ENCODE measurements at regions not wholly inside any gene's neighbourhood (a gene's known extent, or its start where the extent isn't known, plus 50 kb on each side); places are given as distances from the start of the nearest gene placed in this dataset.

DNA sequence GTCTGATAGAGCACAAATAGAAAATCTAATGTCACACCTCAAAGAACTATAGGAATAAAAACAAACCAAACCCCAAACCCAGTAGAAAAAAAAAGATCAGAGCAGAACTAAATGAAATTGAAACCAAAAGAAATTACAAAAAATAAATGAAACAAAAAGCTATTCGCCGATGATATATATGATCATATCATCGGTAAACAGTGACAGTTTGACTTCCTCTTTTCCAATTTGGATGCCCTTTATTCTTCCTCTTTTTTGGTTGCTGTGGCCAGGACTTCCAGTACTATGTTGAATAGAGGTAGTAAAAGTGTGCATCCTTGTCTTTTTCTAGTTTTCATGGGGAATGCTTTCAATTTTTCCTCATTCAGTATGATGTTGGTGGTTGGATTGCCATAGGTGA lies 215.3 kb upstream of the AR start:
- TF ChIP-seq, protein P1, sequence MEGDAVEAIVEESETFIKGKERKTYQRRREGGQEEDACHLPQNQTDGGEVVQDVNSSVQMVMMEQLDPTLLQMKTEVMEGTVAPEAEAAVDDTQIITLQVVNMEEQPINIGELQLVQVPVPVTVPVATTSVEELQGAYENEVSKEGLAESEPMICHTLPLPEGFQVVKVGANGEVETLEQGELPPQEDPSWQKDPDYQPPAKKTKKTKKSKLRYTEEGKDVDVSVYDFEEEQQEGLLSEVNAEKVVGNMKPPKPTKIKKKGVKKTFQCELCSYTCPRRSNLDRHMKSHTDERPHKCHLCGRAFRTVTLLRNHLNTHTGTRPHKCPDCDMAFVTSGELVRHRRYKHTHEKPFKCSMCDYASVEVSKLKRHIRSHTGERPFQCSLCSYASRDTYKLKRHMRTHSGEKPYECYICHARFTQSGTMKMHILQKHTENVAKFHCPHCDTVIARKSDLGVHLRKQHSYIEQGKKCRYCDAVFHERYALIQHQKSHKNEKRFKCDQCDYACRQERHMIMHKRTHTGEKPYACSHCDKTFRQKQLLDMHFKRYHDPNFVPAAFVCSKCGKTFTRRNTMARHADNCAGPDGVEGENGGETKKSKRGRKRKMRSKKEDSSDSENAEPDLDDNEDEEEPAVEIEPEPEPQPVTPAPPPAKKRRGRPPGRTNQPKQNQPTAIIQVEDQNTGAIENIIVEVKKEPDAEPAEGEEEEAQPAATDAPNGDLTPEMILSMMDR (IDR thresholded peaks at IDR 0.05; ENCODE audit: unreplicated experiment in 3 of 3): no peak
- peaks cover 17% of the 10 kb centered on the region for H3K9me3 Mint-ChIP-seq

DNA sequence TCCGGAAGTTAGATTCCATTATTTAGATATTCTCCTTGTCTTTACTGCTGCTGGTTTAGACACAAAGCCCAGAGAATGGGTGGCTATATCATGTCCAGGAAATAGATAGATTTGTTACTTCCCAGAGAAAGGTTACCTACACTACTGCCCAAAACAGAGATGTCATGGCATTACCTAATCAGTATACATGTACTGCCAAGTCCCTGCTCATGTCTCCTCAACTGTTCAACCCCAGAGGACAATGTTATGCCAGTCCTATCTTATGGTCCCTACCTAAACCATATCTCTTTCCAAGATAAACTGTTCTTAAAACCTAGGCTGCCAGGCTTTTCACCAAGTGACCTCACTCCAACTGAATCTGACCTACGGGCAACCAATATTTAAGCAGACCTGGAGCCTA lies 209.5 kb upstream of the AR start:
- no peak overlapping the region for H3K4me3 Mint-ChIP-seq
- TF ChIP-seq, protein P1 (IDR thresholded peaks at IDR 0.05; ENCODE audit: unreplicated experiment in 3 of 3): no peak
- no peak overlapping the region for H3K27ac Mint-ChIP-seq
- H3K9me3 Mint-ChIP-seq: peaks cover 6% of the 10 kb centered on the region
- no peaks in the 10 kb centered on the region for H3K36me3 Mint-ChIP-seq (ENCODE audit: low read depth)
- H3K27me3 Mint-ChIP-seq (ENCODE audit: low read depth): no peaks in the 10 kb centered on the region
- no peaks in the 10 kb centered on the region for H3K4me1 Mint-ChIP-seq

More for the DNA sequence above, 215.3 kb upstream of the AR start:
- H3K4me1 Mint-ChIP-seq: no peaks in the 10 kb centered on the region
- no peaks in the 10 kb centered on the region for H3K36me3 Mint-ChIP-seq (ENCODE audit: low read depth)
- no peak overlapping the region for H3K4me3 Mint-ChIP-seq
- H3K27me3 Mint-ChIP-seq (ENCODE audit: low read depth): no peaks in the 10 kb centered on the region
- no peak overlapping the region for H3K27ac Mint-ChIP-seq

GRCh38 chrX:67338262-67338661 lies 205.6 kb upstream of the AR start:
- no peak overlapping the region for H3K27ac Mint-ChIP-seq
- no peaks in the 10 kb centered on the region for H3K36me3 Mint-ChIP-seq (ENCODE audit: low read depth)
- peaks cover 3% of the 10 kb centered on the region for H3K9me3 Mint-ChIP-seq
- H3K27me3 Mint-ChIP-seq (ENCODE audit: low read depth): no peaks in the 10 kb centered on the region
- TF ChIP-seq, protein P1 (IDR thresholded peaks at IDR 0.05; ENCODE audit: unreplicated experiment in 3 of 3): no peak
- no peak overlapping the region for H3K4me3 Mint-ChIP-seq
- H3K4me1 Mint-ChIP-seq: no peaks in the 10 kb centered on the region

DNA sequence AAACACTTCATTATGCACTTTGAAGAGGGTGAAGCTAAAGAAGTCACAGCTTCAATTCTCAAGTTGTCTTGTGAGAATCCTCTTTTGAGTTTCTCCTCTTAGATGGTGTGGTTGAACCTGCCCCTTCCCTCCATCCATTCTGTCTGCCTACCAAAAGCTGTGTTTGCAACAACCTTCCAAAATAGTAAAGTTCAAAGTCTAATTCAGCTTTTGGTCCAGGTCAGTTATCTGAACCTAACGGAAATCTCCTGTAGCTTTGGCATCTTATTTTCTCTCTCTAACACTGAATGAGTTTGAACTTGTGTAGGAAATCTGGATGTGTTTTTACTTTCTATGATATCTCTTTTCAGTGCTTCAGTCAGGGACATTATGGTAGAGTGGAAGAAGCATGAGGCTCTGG lies 201.7 kb upstream of the AR start:
- Mint-ChIP-seq H3K4me3 (no peak overlapping the region), H3K4me1 (no peaks in the 10 kb centered on the region), H3K27me3 (ENCODE audit: low read depth) (no peaks in the 10 kb centered on the region), H3K36me3 (ENCODE audit: low read depth) (no peaks in the 10 kb centered on the region), H3K27ac (no peak overlapping the region), H3K9me3 (peaks cover 6% of the 10 kb centered on the region)
- TF ChIP-seq, protein P1 (IDR thresholded peaks at IDR 0.05; ENCODE audit: unreplicated experiment in 3 of 3): no peak

- TF ChIP-seq, protein P1 (IDR thresholded peaks at IDR 0.05; ENCODE audit: unreplicated experiment in 3 of 3): no peak
- Mint-ChIP-seq H3K4me1 (no peaks in the 10 kb centered on the region), H3K4me3 (no peak overlapping the region), H3K27ac (no peak overlapping the region), H3K9me3 (peaks cover 9% of the 10 kb centered on the region), H3K27me3 (ENCODE audit: low read depth) (peaks cover 3% of the 10 kb centered on the region), H3K36me3 (ENCODE audit: low read depth) (no peaks in the 10 kb centered on the region)
These were observed 197.6 kb upstream of the AR start for GRCh38 chrX:67346225-67346624.

GRCh38 chrX:67346667-67347066 lies 197.2 kb upstream of the AR start:
- no peaks in the 10 kb centered on the region for H3K36me3 Mint-ChIP-seq (ENCODE audit: low read depth)
- no peaks in the 10 kb centered on the region for H3K4me1 Mint-ChIP-seq
- TF ChIP-seq, protein P1 (IDR thresholded peaks at IDR 0.05; ENCODE audit: unreplicated experiment in 3 of 3): no peak
- peaks cover 3% of the 10 kb centered on the region for H3K27me3 Mint-ChIP-seq (ENCODE audit: low read depth)
- no peak overlapping the region for H3K27ac Mint-ChIP-seq
- H3K9me3 Mint-ChIP-seq: peaks cover 9% of the 10 kb centered on the region
- H3K4me3 Mint-ChIP-seq: no peak overlapping the region

Measured in nephron (organoid).